Psoas muscle (tissue), 7 donors: ENCODE measurements at regions not wholly inside any gene's neighbourhood (a gene's known extent, or its start where the extent isn't known, plus 50 kb on each side); places are given as distances from the start of the nearest gene placed in this dataset.

ENCODE experiments used
- ATAC-seq, 4 donors: fragments of 200-7000 bp; cut with Tn5 transposase; one replicate each; pipeline ENCODE4 v1.9.1; 2020; ENCODE audit warnings: moderate library complexity in 3 of 4, mild to moderate bottlenecking in 2 of 4
- DNase-seq, 2 donors: peaks; one replicate each; pipeline ENCODE4 v3.0.0-alpha.2; 2020
- H3K27ac ChIP-seq: fragments of 200-600 bp; one replicate; pipeline ENCODE4 v1.8.0; 2022
- H3K27me3 ChIP-seq, 3 donors: fragments of 200-600 bp in 1 of 3; one replicate each; pipeline versions ENCODE4 v1.6.1 to v1.8.0; 2013 to 2022; ENCODE audit warnings: low read length in 2 of 3, mild to moderate bottlenecking in 2 of 3, moderate library complexity in 1 of 3; ENCODE audit not compliant: insufficient read depth in 3 of 3
- H3K36me3 ChIP-seq, 2 donors: fragments of 200-600 bp in 1 of 2; one replicate each; pipeline versions ENCODE4 v1.6.1 to v1.8.0; 2013 to 2022; ENCODE audit warnings: low read depth in 1 of 2, mild to moderate bottlenecking in 1 of 2, moderate library complexity in 1 of 2; ENCODE audit not compliant: insufficient read depth in 1 of 2
- H3K4me1 ChIP-seq: fragments of 200-600 bp; one replicate; pipeline ENCODE4 v1.8.0; 2022
- H3K4me3 ChIP-seq: fragments of 200-600 bp; one replicate; pipeline ENCODE4 v1.8.0; 2022; ENCODE audit warnings: mild to moderate bottlenecking
- H3K9me3 ChIP-seq: fragments of 200-600 bp; one replicate; pipeline ENCODE4 v1.8.0; 2022
- CTCF ChIP-seq: fragments of 200-600 bp; IDR thresholded peaks from one replicate; pipeline ENCODE4 v1.8.0; 2022; ENCODE audit warnings: antibody characterized with exemption
- WGBS, 3 donors: extraction: QIAGEN DNeasy Blood & Tissue Kit; methylation state at CpG; one replicate each; pipeline versions ENCODE4 v1.1.6 to v1.1.7; 2013; 5-methylcytosine and 5-hydroxymethylcytosine counted together
- intact Hi-C, 2 donors: fragments of 100-400 bp; cut with DNase I; formaldehyde crosslinking; loops; one replicate each; pipeline versions ENCODE4 v1.11.0 to v1.14.2; 2022
- donor health status: healthy with polysubstance abuse.
- donor health status: DM: no; HTN: no; CAD: no; lungs with moderate emphysema.
- donor health status: Bipolar disorder and iron deficiency.
- donor health status: healthy.
- donor health status: DM: yes; HTN: yes; CAD: no.
- donor health status: DM: no; HTN: no; CAD: no.
- donor health status: DM: yes; HTN: yes; CAD: no.

GRCh38 chr3:188031121-188031520 lies 122.8 kb upstream of the LPP start:
- DNase-seq (no peak), ATAC-seq (no peak)
- Histone ChIP-seq H3K27ac (no peak overlapping the region), H3K36me3 (no peaks in the 10 kb centered on the region), H3K9me3 (no peaks in the 10 kb centered on the region), H3K4me3 (no peak overlapping the region), H3K4me1 (no peaks in the 10 kb centered on the region), H3K27me3 (no peaks in the 10 kb centered on the region)
- TF ChIP-seq CTCF, result no peak
- intact Hi-C loops, result loop anchor here in 1 of 2 donors (10.0 kb wide), 1 partner anchor 924 kb away; no protein-coding TSS in a partner anchor
- WGBS, 3 donors, result 70 to 84% (median 71%) methylated on average over 2 of the region's 2 CpGs

DNA sequence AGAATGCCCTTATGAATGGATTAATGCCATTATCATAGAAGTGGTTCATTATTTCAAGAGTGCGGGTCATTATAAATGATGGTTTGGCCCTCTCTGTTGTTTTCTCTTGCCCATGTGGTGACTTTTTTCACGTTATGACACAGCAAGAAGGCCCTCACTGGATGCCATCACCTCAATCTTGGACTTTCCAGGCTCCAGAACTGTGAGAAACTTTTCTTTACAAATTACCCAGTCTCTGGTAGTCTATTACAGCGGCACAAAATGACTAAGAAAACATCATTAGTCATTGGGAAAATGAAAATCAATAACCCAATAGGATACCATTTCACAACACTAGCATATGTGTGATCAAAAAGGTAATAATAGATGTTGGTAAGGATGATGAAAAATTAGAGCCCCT lies 119.0 kb upstream of the LPP start:
- H3K36me3 ChIP-seq, result no peaks in the 10 kb centered on the region
- ATAC-seq (no peak), DNase-seq (no peak)
- no peak overlapping the region for H3K4me3 ChIP-seq
- intact Hi-C loops, result loop anchor here in 1 of 2 donors (10.0 kb wide), 1 partner anchor 920 kb away; no protein-coding TSS in a partner anchor
- 92 to 94% (median 93%) methylated on average over 3 of the region's 3 CpGs for WGBS, 3 donors
- no peaks in the 10 kb centered on the region for H3K9me3 ChIP-seq
- no peak overlapping the region for H3K27ac ChIP-seq
- peaks cover 6% of the 10 kb centered on the region for H3K4me1 ChIP-seq
- H3K27me3 ChIP-seq, result no peaks in the 10 kb centered on the region
- TF ChIP-seq CTCF, result no peak

DNA sequence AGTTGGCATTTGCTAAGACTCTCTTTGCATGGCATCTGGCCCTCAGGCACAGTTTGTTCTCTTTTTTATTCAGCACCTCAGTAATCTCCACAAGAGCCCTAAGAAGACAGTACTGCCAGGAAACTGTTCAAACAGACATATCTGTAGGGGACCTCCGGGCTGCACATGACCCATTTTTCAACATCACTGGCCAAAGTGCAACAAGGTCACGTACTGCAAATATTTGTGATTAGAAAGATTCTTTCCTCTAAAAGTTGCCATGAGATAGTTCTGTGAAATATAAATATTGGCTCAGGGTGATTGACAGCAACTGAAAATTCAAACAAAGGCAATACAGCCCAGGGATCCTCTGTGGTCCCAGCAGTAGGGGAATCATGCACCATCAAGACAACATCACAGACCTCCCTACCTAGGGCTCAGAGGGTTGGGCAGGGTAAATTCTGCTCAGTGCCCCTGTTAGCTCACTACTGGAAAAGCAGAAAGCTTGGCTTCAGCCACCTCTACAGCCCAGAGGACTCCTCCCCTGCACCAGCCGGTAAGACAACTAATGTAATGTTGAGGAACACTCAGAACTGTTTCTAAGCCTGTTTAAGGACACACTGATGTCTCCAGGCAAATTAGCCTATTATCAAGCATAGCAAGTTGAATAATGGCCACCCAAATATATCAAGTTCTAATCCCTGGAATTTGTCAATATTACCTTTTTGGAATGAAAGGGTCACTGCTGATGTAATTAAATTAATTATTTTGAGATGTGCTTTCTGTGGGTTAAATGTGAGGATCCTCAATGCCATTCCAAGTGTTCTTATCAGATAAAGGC lies 117.4 kb upstream of the LPP start:
- Histone ChIP-seq H3K9me3 (no peaks in the 10 kb centered on the region), H3K27me3 (no peaks in the 10 kb centered on the region), H3K36me3 (no peaks in the 10 kb centered on the region), H3K4me1 (peaks cover 6% of the 10 kb centered on the region), H3K27ac (no peak overlapping the region), H3K4me3 (no peak overlapping the region)
- ATAC-seq, result peak in 3 of 4 donors; percentile 32 to 64 (median 39)
- WGBS, 3 donors, result 42 to 74% (median 58%) methylated on average over 3 of the region's 3 CpGs
- TF ChIP-seq CTCF, result no peak
- intact Hi-C loops, result loop anchor here in 1 of 2 donors (10.0 kb wide), 1 partner anchor 918 kb away; no protein-coding TSS in a partner anchor
- no peak for DNase-seq

- DNase-seq (no peak), ATAC-seq (peak; percentile 76 to 92 (median 84))
- intact Hi-C loops, result loop anchor here in 1 of 2 donors (10.0 kb wide), 1 partner anchor 918 kb away; no protein-coding TSS in a partner anchor
- TF ChIP-seq CTCF, result peak; percentile 56
- Histone ChIP-seq H3K4me1 (peaks cover 10% of the 10 kb centered on the region), H3K9me3 (no peaks in the 10 kb centered on the region), H3K27me3 (no peaks in the 10 kb centered on the region), H3K4me3 (peak overlapping the region; percentile 20), H3K27ac (no peak overlapping the region), H3K36me3 (no peaks in the 10 kb centered on the region)
- WGBS, 3 donors, result 37 to 51% (median 39%) methylated on average over 5 of the region's 5 CpGs
These were observed 116.7 kb upstream of the LPP start for GRCh38 chr3:188037195-188037718.
